ENCODE measurements at regions not wholly inside any gene's neighbourhood (a gene's known extent, or its start where the extent isn't known, plus 50 kb on each side); places are given as distances from the start of the nearest gene placed in this dataset.

GRCh38 chr11:29171360-29171950, 845.4 kb downstream of the KCNA4 start:
- Histone ChIP-seq H3K36me3 (ENCODE audit: insufficient read depth, low read length) (no peaks in the 10 kb centered on the region), H3K79me2 (ENCODE audit: insufficient read depth, low read length) (no peaks in the 10 kb centered on the region), H3K9ac (ENCODE audit: low read depth, low read length) (no peak overlapping the region), H3K27ac (ENCODE audit: low read length) (no peak overlapping the region), H3K27me3 (ENCODE audit: insufficient read depth, low read length, poor library complexity) (no peaks in the 10 kb centered on the region), H4K20me1 (ENCODE audit: insufficient read depth, low read length) (no peaks in the 10 kb centered on the region), H2AFZ (ENCODE audit: low read depth, low read length) (no peak overlapping the region), H3K4me3 (ENCODE audit: low read depth in 1 of 2, low read length in 2 of 2) (no peak overlapping the region), H3K4me1 (ENCODE audit: insufficient read depth, low read length) (no peaks in the 10 kb centered on the region), H3K4me2 (ENCODE audit: insufficient read depth, low read length) (no peak overlapping the region), H3K9me3 (ENCODE audit: insufficient read depth, low read length, severe bottlenecking) (no peaks in the 10 kb centered on the region)
- ATAC-seq (ENCODE audit: insufficient read depth, low read depth) = no peak
- TF ChIP-seq EZH2 (IDR thresholded peaks at IDR 0.05; ENCODE audit: borderline replicate concordance, low read depth, low read length, severe bottlenecking) = no peak
- TF ChIP-seq, protein P1, sequence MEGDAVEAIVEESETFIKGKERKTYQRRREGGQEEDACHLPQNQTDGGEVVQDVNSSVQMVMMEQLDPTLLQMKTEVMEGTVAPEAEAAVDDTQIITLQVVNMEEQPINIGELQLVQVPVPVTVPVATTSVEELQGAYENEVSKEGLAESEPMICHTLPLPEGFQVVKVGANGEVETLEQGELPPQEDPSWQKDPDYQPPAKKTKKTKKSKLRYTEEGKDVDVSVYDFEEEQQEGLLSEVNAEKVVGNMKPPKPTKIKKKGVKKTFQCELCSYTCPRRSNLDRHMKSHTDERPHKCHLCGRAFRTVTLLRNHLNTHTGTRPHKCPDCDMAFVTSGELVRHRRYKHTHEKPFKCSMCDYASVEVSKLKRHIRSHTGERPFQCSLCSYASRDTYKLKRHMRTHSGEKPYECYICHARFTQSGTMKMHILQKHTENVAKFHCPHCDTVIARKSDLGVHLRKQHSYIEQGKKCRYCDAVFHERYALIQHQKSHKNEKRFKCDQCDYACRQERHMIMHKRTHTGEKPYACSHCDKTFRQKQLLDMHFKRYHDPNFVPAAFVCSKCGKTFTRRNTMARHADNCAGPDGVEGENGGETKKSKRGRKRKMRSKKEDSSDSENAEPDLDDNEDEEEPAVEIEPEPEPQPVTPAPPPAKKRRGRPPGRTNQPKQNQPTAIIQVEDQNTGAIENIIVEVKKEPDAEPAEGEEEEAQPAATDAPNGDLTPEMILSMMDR (IDR thresholded peaks at IDR 0.05; ENCODE audit: borderline replicate concordance, extremely low read depth, low read length, poor library complexity, severe bottlenecking) = no peak
- no peak for DNase-seq

DNA sequence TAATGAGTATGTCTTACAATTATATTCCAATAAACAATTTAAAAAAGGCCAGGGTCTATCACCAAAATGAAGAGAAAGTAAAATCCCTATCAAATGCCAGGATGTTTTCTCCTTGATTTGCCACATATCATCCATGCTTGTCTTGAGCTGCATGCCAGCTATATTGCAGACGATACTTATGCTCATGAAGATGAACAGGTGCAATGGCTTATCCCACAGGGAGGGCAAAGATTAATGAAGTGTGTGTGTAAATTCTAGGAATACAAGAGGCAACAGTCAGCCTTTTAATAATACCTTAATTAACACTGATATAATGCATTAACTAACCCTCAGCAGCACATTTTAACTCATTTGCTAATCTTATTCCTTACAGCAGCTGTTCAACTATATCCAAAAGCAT, 850.5 kb downstream of the KCNA4 start:
- Histone ChIP-seq H3K9ac (ENCODE audit: low read depth, low read length) (no peak overlapping the region), H2AFZ (ENCODE audit: low read depth, low read length) (no peak overlapping the region), H3K27ac (ENCODE audit: low read length) (no peak overlapping the region), H3K9me3 (ENCODE audit: insufficient read depth, low read length, severe bottlenecking) (no peaks in the 10 kb centered on the region), H3K27me3 (ENCODE audit: insufficient read depth, low read length, poor library complexity) (no peaks in the 10 kb centered on the region), H3K79me2 (ENCODE audit: insufficient read depth, low read length) (no peaks in the 10 kb centered on the region), H3K4me1 (ENCODE audit: insufficient read depth, low read length) (no peaks in the 10 kb centered on the region), H4K20me1 (ENCODE audit: insufficient read depth, low read length) (no peaks in the 10 kb centered on the region), H3K4me2 (ENCODE audit: insufficient read depth, low read length) (no peak overlapping the region), H3K4me3 (ENCODE audit: low read depth in 1 of 2, low read length in 2 of 2) (no peak overlapping the region), H3K36me3 (ENCODE audit: insufficient read depth, low read length) (no peaks in the 10 kb centered on the region)
- no peak for ATAC-seq (ENCODE audit: insufficient read depth, low read depth)
- DNase-seq = no peak
- no peak for TF ChIP-seq EZH2 (IDR thresholded peaks at IDR 0.05; ENCODE audit: borderline replicate concordance, low read depth, low read length, severe bottlenecking)
- TF ChIP-seq, protein P1 (IDR thresholded peaks at IDR 0.05; ENCODE audit: borderline replicate concordance, extremely low read depth, low read length, poor library complexity, severe bottlenecking) = no peak

DNA sequence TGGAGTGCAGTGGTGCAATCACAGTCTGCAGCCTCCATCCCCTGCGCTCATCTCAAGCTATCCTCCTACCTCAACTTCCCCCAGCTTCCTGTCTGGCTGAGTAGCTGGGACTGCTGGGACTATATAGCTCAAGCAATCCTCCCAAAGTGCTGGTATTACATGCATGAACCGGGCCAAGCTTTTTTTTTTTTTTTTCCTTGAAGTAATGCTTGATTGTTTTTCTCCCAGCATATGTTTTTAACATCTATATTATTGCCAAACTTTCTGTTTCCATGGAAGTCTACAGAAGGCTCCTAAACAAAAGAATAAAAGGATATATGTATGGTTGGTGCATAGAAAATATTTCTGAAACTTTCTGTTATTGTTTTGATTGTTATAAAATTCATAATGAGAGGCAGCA, 853.6 kb downstream of the KCNA4 start:
- H3K9me3 ChIP-seq (ENCODE audit: insufficient read depth, low read length, severe bottlenecking) = no peaks in the 10 kb centered on the region
- no peak overlapping the region for H2AFZ ChIP-seq (ENCODE audit: low read depth, low read length)
- H3K79me2 ChIP-seq (ENCODE audit: insufficient read depth, low read length) = no peaks in the 10 kb centered on the region
- no peaks in the 10 kb centered on the region for H4K20me1 ChIP-seq (ENCODE audit: insufficient read depth, low read length)
- no peak overlapping the region for H3K4me2 ChIP-seq (ENCODE audit: insufficient read depth, low read length)
- no peak overlapping the region for H3K27ac ChIP-seq (ENCODE audit: low read length)
- TF ChIP-seq, protein P1 (IDR thresholded peaks at IDR 0.05; ENCODE audit: borderline replicate concordance, extremely low read depth, low read length, poor library complexity, severe bottlenecking) = no peak
- TF ChIP-seq EZH2 (IDR thresholded peaks at IDR 0.05; ENCODE audit: borderline replicate concordance, low read depth, low read length, severe bottlenecking) = no peak
- no peaks in the 10 kb centered on the region for H3K36me3 ChIP-seq (ENCODE audit: insufficient read depth, low read length)
- no peaks in the 10 kb centered on the region for H3K27me3 ChIP-seq (ENCODE audit: insufficient read depth, low read length, poor library complexity)
- H3K4me1 ChIP-seq (ENCODE audit: insufficient read depth, low read length) = no peaks in the 10 kb centered on the region
- no peak overlapping the region for H3K9ac ChIP-seq (ENCODE audit: low read depth, low read length)
- no peak overlapping the region for H3K4me3 ChIP-seq (ENCODE audit: low read depth in 1 of 2, low read length in 2 of 2)
- no peak for ATAC-seq (ENCODE audit: insufficient read depth, low read depth)
- DNase-seq = no peak

Data from DND-41 (cell line).